Activated naive CD8-positive, alpha-beta T cell treated with anti-CD3 and anti-CD28 coated beads, Interleukin-2, amount 50 U/mL, for 24 hours (primary cell): ENCODE measurements at regions not wholly inside any gene's neighbourhood (a gene's known extent, or its start where the extent isn't known, plus 50 kb on each side); places are given as distances from the start of the nearest gene placed in this dataset.
A peak's percentile ranks its signal among the peaks of the same experiment; 100 is the strongest.

ENCODE experiments used
- ATAC-seq: fragments of 150-1000 bp; cut with Tn5 transposase; one replicate; pipeline ENCODE4 v1.10.0; 2021
- DNase-seq: peaks from one replicate; pipeline ENCODE4 v3.0.0; 2021
- H3K27ac Mint-ChIP-seq: one replicate; pipeline ENCODE4 v1.8.0; 2021; ENCODE audit warnings: mild to moderate bottlenecking, mixed read lengths
- H3K27me3 Mint-ChIP-seq: one replicate; pipeline ENCODE4 v1.8.0; 2021; ENCODE audit warnings: mixed read lengths
- H3K36me3 Mint-ChIP-seq: one replicate; pipeline ENCODE4 v1.8.0; 2021; ENCODE audit warnings: low read depth, mixed read lengths
- H3K4me1 Mint-ChIP-seq: one replicate; pipeline ENCODE4 v1.8.0; 2021; ENCODE audit warnings: mixed read lengths
- H3K4me3 Mint-ChIP-seq: one replicate; pipeline ENCODE4 v1.8.0; 2021; ENCODE audit warnings: mild to moderate bottlenecking, moderate library complexity, mixed read lengths
- H3K9me3 Mint-ChIP-seq: one replicate; pipeline ENCODE4 v1.8.0; 2021; ENCODE audit warnings: mixed read lengths

- DNase-seq, result no peak
- Mint-ChIP-seq H3K27me3 (no peaks in the 10 kb centered on the region), H3K27ac (no peak overlapping the region)
These were observed 101.0 kb upstream of the IQSEC1 start for GRCh38 chr3:13174011-13174802.

DNA sequence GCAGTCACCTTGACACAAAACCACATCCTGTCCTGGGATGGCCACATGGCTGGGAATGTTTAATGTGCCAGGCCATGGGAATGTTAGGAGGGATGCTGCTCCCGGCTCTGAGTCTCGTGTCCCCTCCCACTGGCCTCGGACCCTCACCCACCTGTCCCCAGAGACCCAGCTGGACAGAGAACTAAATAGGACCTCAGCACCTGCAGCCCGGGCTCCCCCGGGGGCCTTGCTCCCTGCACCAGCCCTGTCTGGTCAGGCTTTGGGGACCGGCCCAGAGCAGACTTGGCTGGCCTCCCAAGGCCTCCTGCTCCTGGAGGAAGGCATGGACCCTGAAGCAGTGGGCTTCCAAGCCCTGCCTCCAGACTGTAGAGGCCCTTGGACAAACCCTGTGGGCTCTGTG is 100.0 kb upstream of the IQSEC1 start:
- Mint-ChIP-seq H3K27ac (no peak overlapping the region), H3K27me3 (no peaks in the 10 kb centered on the region), H3K9me3 (no peaks in the 10 kb centered on the region), H3K36me3 (no peaks in the 10 kb centered on the region), H3K4me1 (no peaks in the 10 kb centered on the region), H3K4me3 (no peak overlapping the region)
- no peak for ATAC-seq
- no peak for DNase-seq

More at GRCh38 chr3:13174011-13174802, 101.0 kb upstream of the IQSEC1 start:
- Mint-ChIP-seq H3K36me3 (peaks cover 1% of the 10 kb centered on the region), H3K4me1 (no peaks in the 10 kb centered on the region), H3K4me3 (no peak overlapping the region), H3K9me3 (peaks cover 9% of the 10 kb centered on the region)
- no peak for ATAC-seq

- Mint-ChIP-seq H3K4me3 (no peak overlapping the region), H3K4me1 (no peaks in the 10 kb centered on the region), H3K27ac (no peak overlapping the region), H3K27me3 (no peaks in the 10 kb centered on the region), H3K36me3 (no peaks in the 10 kb centered on the region), H3K9me3 (no peaks in the 10 kb centered on the region)
- DNase-seq (no peak), ATAC-seq (no peak)
These were observed 99.4 kb upstream of the IQSEC1 start for GRCh38 chr3:13172644-13173013.

DNA sequence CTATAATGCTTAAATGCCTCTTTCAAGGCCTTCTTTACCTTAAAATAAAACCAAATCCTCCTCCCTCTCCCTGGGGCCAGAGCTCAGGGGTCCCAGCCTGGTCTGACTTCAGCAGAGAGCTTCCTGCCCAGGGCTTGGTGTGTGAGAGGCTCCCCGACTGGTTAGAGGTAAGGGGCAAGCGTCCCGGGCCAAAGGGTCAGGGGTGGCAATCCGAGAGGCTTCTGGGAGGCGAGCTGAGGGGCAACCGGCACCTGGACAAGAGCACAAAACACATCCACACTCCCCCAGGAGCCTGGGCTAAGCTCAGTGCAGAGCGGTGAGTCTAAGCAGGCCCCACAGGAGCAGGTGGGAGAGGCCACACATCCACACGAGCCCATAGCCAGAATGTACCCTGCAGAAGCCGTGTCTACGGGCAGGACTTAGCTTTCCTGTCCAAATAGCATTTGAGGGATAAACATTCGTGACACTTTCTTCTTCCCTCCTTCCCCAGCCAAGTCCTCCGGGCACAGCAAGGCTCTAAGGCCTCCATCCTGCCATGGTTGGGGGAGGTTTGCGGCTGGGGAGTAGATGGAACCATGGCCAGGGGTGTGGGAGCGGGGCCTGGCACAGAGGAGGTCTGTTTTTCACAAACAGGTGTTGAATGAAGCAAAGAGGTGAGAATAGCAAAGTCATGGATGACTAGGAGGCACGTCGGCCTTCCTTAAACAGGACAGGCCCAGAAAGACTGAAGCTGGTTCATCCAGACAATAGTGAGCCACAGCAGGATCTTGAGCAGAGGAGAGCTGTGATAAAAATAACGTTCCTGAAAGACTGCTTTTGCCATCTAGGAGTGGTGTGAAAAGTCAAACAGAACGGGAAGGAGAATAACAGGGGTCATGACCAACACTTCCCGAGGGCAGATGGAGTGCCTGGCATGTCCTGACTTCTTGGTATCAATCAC is 98.7 kb upstream of the IQSEC1 start:
- ATAC-seq, result no peak
- Mint-ChIP-seq H3K27me3 (no peaks in the 10 kb centered on the region), H3K36me3 (no peaks in the 10 kb centered on the region), H3K9me3 (no peaks in the 10 kb centered on the region), H3K4me1 (no peaks in the 10 kb centered on the region), H3K27ac (no peak overlapping the region), H3K4me3 (no peak overlapping the region)
- no peak for DNase-seq

- Mint-ChIP-seq H3K27me3 (no peaks in the 10 kb centered on the region), H3K27ac (no peak overlapping the region), H3K4me3 (no peak overlapping the region), H3K9me3 (no peaks in the 10 kb centered on the region), H3K4me1 (no peaks in the 10 kb centered on the region), H3K36me3 (no peaks in the 10 kb centered on the region)
- DNase-seq (no peak), ATAC-seq (no peak)
These were observed 97.1 kb upstream of the IQSEC1 start for GRCh38 chr3:13170317-13170716.

GRCh38 chr3:13168391-13168790 is 95.2 kb upstream of the IQSEC1 start:
- Mint-ChIP-seq H3K4me1 (no peaks in the 10 kb centered on the region), H3K36me3 (no peaks in the 10 kb centered on the region), H3K4me3 (no peak overlapping the region), H3K9me3 (no peaks in the 10 kb centered on the region), H3K27me3 (no peaks in the 10 kb centered on the region), H3K27ac (no peak overlapping the region)
- ATAC-seq, result no peak
- no peak for DNase-seq

DNA sequence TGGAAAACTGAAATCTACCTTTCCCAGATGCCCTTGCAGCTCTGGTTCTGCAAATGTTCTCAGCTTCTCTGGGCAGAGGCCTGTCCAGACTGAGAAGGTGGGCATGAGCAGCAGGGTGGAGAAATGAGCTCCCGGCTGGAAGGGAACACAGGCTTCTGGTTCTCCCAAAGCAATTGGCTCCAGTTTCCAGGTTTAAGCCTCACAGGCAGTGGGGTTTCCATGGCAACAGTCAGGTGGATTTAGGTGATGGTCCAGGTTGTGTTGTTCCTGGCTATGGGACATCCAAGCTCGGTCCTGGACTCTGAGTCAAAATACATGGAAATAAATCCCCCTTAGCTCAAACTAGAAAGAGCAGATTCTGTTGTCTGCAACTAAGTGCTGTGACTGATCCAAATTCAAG is 94.6 kb upstream of the IQSEC1 start:
- no peak for ATAC-seq
- no peaks in the 10 kb centered on the region for H3K9me3 Mint-ChIP-seq

GRCh38 chr3:13167064-13167743 is 94.0 kb upstream of the IQSEC1 start:
- Mint-ChIP-seq H3K9me3 (no peaks in the 10 kb centered on the region), H3K4me1 (no peaks in the 10 kb centered on the region), H3K27me3 (no peaks in the 10 kb centered on the region), H3K4me3 (no peak overlapping the region), H3K36me3 (no peaks in the 10 kb centered on the region), H3K27ac (no peak overlapping the region)
- DNase-seq (no peak), ATAC-seq (no peak)

More for the DNA sequence above, 94.6 kb upstream of the IQSEC1 start:
- H3K4me3 Mint-ChIP-seq, result no peak overlapping the region
- H3K4me1 Mint-ChIP-seq, result no peaks in the 10 kb centered on the region
- H3K27me3 Mint-ChIP-seq, result no peaks in the 10 kb centered on the region
- DNase-seq, result no peak
- no peak overlapping the region for H3K27ac Mint-ChIP-seq
- no peaks in the 10 kb centered on the region for H3K36me3 Mint-ChIP-seq

- H3K4me3 Mint-ChIP-seq, result no peak overlapping the region
- ATAC-seq, result no peak
- DNase-seq, result no peak
- H3K4me1 Mint-ChIP-seq, result no peaks in the 10 kb centered on the region
- peak overlapping the region; percentile 25 for H3K27ac Mint-ChIP-seq
- no peaks in the 10 kb centered on the region for H3K36me3 Mint-ChIP-seq
- H3K27me3 Mint-ChIP-seq, result no peaks in the 10 kb centered on the region
- no peaks in the 10 kb centered on the region for H3K9me3 Mint-ChIP-seq
These were observed 93.2 kb upstream of the IQSEC1 start for GRCh38 chr3:13166243-13167063.

GRCh38 chr3:13165576-13165975 is 92.3 kb upstream of the IQSEC1 start:
- no peaks in the 10 kb centered on the region for H3K9me3 Mint-ChIP-seq
- no peaks in the 10 kb centered on the region for H3K36me3 Mint-ChIP-seq
- no peaks in the 10 kb centered on the region for H3K4me1 Mint-ChIP-seq
- H3K4me3 Mint-ChIP-seq, result no peak overlapping the region
- no peaks in the 10 kb centered on the region for H3K27me3 Mint-ChIP-seq
- no peak overlapping the region for H3K27ac Mint-ChIP-seq
- ATAC-seq (no peak), DNase-seq (no peak)

DNA sequence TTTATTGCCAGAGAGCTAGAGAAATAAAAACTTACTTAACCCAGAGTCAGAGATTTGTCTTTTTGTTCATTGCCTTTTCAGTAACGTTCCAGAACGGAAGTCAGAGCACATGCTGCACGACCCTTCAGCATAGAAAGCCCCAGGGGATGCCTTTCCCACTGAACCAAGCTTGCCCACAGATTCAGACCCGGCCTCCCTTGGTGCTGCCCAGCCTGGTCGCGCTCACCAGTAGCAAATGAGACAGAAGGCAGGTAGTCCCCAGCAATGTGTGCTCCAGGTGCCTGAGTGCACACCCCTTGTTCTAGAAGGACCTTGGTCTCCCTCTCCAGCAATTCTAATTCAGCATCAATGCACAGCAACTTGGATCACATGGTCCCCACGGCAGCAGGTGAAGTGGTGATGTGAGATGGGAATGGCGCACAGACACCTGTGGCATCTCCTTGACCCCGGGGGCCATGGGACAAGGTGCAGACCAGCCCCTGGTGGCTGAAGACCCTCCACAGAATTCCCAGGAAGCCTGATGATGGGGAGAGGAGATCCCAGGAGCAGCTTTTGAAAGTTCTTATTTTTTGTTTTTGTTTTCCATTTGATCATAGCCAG is 91.8 kb upstream of the IQSEC1 start:
- Mint-ChIP-seq H3K36me3 (no peaks in the 10 kb centered on the region), H3K27ac (no peak overlapping the region), H3K4me1 (no peaks in the 10 kb centered on the region), H3K27me3 (no peaks in the 10 kb centered on the region), H3K9me3 (no peaks in the 10 kb centered on the region), H3K4me3 (no peak overlapping the region)
- no peak for DNase-seq
- ATAC-seq, result no peak

DNA sequence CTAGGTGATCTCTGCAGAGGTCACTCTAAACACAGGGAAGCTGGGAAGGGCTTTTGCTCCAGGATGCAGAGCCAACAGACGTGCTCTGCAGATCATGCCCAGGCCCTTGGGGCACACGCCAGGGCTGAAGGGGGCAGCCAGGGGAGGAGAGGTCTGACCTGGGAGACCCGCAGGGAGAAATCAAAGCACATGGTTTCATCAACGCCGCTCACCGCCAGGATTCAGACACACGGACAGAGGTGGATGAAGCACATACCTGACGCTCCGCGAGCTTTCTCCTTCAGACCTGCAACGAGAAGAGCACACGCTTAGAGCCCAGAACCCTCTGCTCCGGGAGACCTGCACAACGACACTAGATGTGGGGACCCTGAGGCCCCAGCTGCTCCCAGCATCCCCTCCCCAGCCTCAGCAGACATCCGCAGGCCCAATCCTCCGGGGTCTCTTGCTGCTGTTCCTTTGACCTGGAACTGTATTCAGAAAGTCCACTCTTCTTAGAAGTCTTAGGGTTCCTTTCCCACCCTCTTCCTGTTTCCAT is 90.7 kb upstream of the IQSEC1 start:
- ATAC-seq (no peak), DNase-seq (no peak)
- no peaks in the 10 kb centered on the region for H3K36me3 Mint-ChIP-seq
- H3K27me3 Mint-ChIP-seq, result no peaks in the 10 kb centered on the region
- H3K4me1 Mint-ChIP-seq, result no peaks in the 10 kb centered on the region
- H3K9me3 Mint-ChIP-seq, result no peaks in the 10 kb centered on the region
- no peak overlapping the region for H3K4me3 Mint-ChIP-seq
- H3K27ac Mint-ChIP-seq, result no peak overlapping the region

- Mint-ChIP-seq H3K9me3 (no peaks in the 10 kb centered on the region), H3K36me3 (no peaks in the 10 kb centered on the region), H3K4me1 (no peaks in the 10 kb centered on the region), H3K4me3 (no peak overlapping the region), H3K27ac (no peak overlapping the region), H3K27me3 (no peaks in the 10 kb centered on the region)
- ATAC-seq (no peak), DNase-seq (no peak)
These were observed 89.5 kb upstream of the IQSEC1 start for GRCh38 chr3:13162549-13163320.
